ENCODE measurements at regions not wholly inside any gene's neighbourhood (a gene's known extent, or its start where the extent isn't known, plus 50 kb on each side); places are given as distances from the start of the nearest gene placed in this dataset.

DNA sequence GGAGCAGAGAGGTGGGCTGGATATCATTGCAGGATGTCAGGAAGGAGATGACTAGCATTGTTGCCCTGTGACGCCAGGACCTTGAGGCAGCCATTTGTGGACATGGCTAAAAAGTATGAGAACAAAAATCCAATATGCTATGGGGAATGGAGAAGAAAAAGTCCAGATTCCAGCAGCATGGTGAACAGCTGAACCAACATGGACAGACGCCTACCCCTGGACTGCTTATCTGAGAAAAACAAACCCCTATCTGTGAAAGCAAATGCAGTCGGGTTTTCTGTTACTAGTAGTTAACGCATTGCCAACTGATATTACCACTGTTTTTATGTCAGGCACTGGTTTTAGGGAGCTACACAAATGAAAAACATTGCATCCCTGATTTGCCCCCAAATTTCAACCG, 251.2 kb upstream of the RORA start:
- no peak for DNase-seq (ENCODE audit: low read depth)

DNA sequence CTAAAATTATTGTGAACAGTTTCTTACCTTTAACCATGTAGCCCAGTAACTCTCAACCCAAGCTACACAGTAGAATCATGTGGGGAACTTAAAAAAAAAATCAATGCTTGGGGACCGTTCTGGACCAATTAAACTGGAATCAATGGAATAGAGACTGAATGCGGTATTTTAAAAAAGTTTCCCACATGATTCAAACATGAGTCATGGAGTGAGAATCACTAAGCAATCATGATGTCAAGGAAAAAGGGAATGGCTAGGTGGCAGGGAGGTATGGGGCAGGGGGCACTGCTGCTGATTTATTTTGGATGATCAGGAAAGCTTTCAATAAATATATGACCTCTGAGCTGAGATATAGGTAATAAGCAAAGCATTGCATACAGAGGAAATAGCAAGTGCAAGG, 250.5 kb upstream of the RORA start:
- no peak for DNase-seq (ENCODE audit: low read depth)

- no peak for DNase-seq (ENCODE audit: low read depth)
Observed at GRCh38 chr15:61476741-61477140, 247.6 kb upstream of the RORA start.

GRCh38 chr15:61474796-61475195, 245.7 kb upstream of the RORA start:
- DNase-seq (ENCODE audit: low read depth): peak; percentile 2

DNA sequence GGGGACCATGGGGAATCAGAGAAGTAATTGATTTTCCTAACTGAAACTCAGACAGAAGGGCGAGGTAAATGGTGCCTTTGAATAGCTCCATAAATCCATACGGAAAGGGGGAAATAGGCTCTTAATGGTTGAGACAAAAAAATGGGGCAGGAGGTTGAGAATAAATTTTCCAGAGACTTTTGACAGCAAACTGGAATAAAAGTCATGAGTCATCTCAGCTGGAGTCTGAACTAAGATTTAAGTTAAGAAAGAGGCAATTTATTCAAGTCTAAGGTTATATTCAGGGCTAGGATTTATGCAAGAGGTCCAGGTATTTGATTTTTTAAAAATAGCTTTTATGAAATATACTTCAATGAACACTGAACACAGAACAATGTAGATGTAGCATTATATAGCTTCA, 238.7 kb upstream of the RORA start:
- DNase-seq (ENCODE audit: low read depth): no peak

DNA sequence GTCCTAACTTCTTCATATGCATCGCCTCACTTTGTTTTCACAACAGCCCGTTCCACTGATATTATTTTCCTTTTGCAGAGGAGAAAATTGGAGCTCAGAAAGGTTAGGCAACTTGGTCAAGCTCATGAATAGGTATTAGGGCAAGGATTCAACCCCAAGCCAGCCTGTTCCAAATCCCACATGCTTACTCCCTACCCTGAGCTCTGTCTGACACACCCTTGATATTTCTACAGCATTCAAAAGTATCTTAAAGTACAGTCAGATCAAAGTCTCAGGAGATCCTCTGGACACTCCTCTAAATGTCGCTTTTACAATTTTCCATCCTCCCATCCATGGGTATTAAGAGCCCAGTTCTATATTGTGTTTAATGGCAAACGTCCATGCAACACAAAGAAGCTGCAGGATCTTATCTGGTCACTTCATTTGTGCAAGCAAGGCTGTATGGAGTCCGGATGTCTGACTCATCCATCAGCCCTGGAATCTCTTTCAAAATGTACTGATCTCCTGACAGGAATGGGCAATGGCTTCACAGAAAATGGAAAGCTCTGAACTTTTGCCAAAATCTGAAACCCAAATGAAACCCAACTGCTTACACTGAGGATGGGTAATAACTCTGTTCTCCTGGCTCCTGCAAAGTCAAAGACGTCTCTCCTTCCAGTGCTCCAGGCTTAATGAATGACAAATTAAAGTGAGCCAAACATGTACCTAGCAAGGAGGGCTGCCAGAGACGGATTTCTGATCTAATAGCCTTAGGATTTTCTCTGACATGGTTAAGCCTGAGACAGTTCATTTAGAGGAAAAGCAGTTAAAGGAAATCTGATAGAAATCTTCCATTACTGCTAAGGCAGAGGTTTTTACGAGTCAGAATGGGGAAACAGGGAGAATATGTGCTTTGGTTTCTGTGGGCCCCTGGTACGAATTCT, 230.9 kb upstream of the RORA start:
- peak; percentile 57 for DNase-seq (ENCODE audit: low read depth)

- no peak for DNase-seq (ENCODE audit: low read depth)
Observed at GRCh38 chr15:61457050-61457733, 228.1 kb upstream of the RORA start.

GRCh38 chr15:61449186-61449702, 220.1 kb upstream of the RORA start:
- DNase-seq (ENCODE audit: low read depth): no peak

- DNase-seq (ENCODE audit: low read depth): no peak
Observed at GRCh38 chr15:61447981-61448380, 218.9 kb upstream of the RORA start.

GRCh38 chr15:61444585-61444984, 215.5 kb upstream of the RORA start:
- DNase-seq (ENCODE audit: low read depth): no peak

GRCh38 chr15:61442821-61443220, 213.7 kb upstream of the RORA start:
- DNase-seq (ENCODE audit: low read depth): no peak

GRCh38 chr15:61441891-61442290, 212.8 kb upstream of the RORA start:
- DNase-seq (ENCODE audit: low read depth): no peak

GRCh38 chr15:61426466-61426865, 197.4 kb upstream of the RORA start:
- no peak for DNase-seq (ENCODE audit: low read depth)

DNA sequence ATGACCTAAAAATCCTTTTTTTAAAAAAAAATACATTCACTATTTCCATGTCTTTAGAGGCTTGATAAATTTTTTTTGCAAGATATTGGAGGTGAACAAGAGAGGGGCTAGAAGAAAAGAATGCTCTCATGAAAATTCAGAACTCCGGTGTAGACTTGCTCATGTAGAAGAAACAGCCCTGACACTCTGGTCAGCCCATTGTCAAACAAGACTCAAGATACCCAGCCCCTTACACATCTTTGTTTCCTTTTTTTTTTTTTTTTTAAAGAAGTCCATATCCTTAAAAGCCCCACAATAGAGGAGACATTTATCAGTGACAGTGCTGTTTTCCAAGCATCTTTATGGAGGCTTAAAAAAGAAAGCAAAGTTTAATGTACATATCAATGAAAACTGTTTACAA, 196.8 kb upstream of the RORA start:
- DNase-seq (ENCODE audit: low read depth): no peak

DNA sequence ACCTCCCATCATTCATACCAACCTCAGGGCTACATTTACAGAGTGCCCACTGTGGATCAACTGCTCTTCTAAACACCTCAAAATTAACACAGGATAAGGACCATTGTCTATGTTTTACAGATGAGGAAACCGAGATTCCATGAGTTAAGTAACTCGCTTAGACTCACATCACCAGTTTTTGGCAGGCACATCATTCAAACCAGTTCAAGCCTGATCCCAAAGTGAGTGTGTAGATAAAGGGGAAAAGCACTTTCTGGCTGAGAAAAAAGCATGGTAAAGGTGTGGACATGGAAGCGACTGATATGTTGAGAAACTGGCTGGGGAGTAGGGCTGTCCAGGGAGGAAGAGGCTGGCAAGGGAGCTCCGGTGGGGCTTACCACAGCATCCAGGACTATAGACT, 193.7 kb upstream of the RORA start:
- no peak for DNase-seq (ENCODE audit: low read depth)

DNA sequence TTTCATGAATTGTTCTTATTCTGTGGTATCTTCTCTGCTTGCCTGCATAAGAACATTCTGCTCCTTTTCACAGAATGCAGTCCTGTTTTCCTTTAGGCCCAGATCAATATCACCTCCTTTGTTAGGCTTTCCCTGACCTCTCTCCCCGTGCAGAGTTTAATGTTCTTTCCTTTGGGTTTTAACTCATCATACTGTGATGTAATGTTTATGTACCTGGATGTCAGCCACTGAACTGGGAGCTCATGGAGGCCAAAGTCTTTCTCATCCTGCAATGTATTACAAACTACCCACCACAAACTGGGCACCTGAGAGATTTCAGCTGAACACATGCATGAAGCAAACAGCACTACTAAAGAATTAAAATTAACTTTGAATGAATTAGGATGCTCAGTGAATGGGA, 192.8 kb upstream of the RORA start:
- no peak for DNase-seq (ENCODE audit: low read depth)

DNA sequence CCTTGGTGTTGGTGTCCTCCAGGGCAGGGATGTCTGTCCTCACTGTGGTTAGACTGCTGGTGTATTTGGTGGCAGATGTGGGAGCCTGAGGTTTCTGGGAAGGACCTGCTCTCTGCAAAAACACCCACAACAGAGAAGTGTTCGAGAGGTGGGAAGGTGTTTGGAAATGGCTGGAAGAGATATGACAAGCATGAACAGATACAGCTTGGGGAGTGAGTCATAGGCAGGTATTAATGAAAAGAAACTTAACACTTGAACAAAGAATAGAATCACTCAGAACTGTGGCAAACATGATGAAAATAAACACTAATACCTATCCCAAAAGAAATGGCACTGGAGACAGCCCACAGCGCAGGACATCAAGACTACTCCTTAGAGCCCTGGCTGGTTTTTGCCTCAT, 192.4 kb upstream of the RORA start:
- no peak for DNase-seq (ENCODE audit: low read depth)

GRCh38 chr15:61420546-61420945, 191.4 kb upstream of the RORA start:
- DNase-seq (ENCODE audit: low read depth): no peak

DNA sequence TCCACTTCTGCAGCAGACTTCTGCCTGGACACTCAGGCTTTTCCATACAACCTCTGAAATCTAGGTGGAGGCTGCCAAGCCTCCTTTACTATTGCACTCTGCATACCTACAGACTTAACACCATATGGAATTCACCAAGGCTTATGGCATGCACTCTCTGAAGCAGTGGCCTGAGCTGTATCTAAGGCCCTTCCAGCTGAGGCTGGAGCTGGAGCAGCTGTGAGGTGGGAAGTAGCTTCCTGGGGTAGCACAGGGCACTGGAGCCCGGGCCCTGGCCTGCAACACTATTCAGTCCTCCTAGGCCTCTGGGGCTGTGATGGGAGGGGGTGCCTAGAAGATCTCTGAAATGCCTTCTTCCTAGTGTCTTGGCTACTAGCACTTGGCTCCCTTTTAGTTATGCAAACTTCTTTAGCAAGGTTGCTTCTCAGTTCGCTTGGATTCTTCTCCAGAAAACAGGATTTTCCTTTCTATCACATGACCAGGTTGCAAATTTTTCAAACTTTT, 186.6 kb upstream of the RORA start:
- no peak for DNase-seq (ENCODE audit: low read depth)

GRCh38 chr15:61411902-61412510, 182.9 kb upstream of the RORA start:
- DNase-seq (ENCODE audit: low read depth): no peak

GRCh38 chr15:61410662-61411061, 181.6 kb upstream of the RORA start:
- no peak for DNase-seq (ENCODE audit: low read depth)

GRCh38 chr15:61404567-61404966, 175.5 kb upstream of the RORA start:
- no peak for DNase-seq (ENCODE audit: low read depth)

DNA sequence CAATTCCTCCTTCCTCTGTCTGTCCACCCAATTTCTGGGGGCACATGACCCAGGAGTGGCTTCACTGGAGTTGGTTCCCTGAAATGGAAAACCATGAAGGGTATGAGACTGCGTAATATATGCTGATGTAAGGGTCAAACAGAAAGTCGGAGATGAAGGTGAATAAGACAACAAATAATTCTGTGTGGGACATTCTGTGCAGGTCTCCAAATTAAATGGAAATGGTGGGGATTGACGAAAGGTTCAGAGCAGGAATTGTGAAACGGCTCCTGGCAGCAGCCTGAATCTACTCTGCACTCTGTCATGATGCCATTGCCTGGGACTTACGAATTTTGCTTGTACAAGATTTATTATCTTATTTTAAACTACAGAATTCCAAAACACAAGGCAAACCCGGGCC, 174.8 kb upstream of the RORA start:
- DNase-seq (ENCODE audit: low read depth): no peak

All from amniotic epithelial cell (primary cell).